GM19467 (cell line): ENCODE measurements at regions not wholly inside any gene's neighbourhood (a gene's known extent, or its start where the extent isn't known, plus 50 kb on each side); places are given as distances from the start of the nearest gene placed in this dataset.
"Not testable (repeated sequence)": the region's sequence is repeated elsewhere in the genome, so short reads cannot be mapped to it uniquely, and the experiment has no call there.

Experiments used
- ATAC-seq: cut with Tn5 transposase; IDR thresholded peaks from one replicate; pipeline ENCODE4 v1.9.1; 2021; ENCODE audit warnings: mild to moderate bottlenecking, moderate library complexity; ENCODE audit not compliant: unreplicated experiment

- no peak for ATAC-seq
These were observed 1483.6 kb upstream of the SEL1L start for GRCh38 chr14:83017296-83017695.

GRCh38 chr14:83019744-83020414 is 1486.2 kb upstream of the SEL1L start:
- ATAC-seq = no peak

- ATAC-seq = no peak
These were observed 1487.7 kb upstream of the SEL1L start for GRCh38 chr14:83021323-83021722.

GRCh38 chr14:83023369-83023768 is 1489.7 kb upstream of the SEL1L start:
- ATAC-seq = no peak

- ATAC-seq = no peak
These were observed 1507.6 kb upstream of the SEL1L start for GRCh38 chr14:83041224-83041623.

- ATAC-seq = no peak
These were observed 1509.2 kb upstream of the SEL1L start for GRCh38 chr14:83042858-83043257.

GRCh38 chr14:83044001-83044400 is 1510.3 kb upstream of the SEL1L start:
- ATAC-seq = no peak

GRCh38 chr14:83047059-83047830 is 1513.6 kb upstream of the SEL1L start:
- ATAC-seq = no peak

GRCh38 chr14:83053022-83053710 is 1519.5 kb upstream of the SEL1L start:
- ATAC-seq = no peak

- no peak for ATAC-seq
These were observed 1524.4 kb upstream of the SEL1L start for GRCh38 chr14:83058068-83058467.

- ATAC-seq = peak; percentile 63
These were observed 1538.3 kb upstream of the SEL1L start for GRCh38 chr14:83071888-83072501.

GRCh38 chr14:83085136-83085535 is 1551.5 kb upstream of the SEL1L start:
- no peak for ATAC-seq

- no peak for ATAC-seq
These were observed 1552.1 kb upstream of the SEL1L start for GRCh38 chr14:83085725-83086124.

- not testable (repeated sequence) for ATAC-seq
These were observed 1558.6 kb upstream of the SEL1L start for GRCh38 chr14:83091991-83092956.

- no peak for ATAC-seq
These were observed 1562.4 kb upstream of the SEL1L start for GRCh38 chr14:83096092-83096491.

GRCh38 chr14:83101846-83102245 is 1568.2 kb upstream of the SEL1L start:
- ATAC-seq = no peak

- no peak for ATAC-seq
These were observed 1584.4 kb upstream of the SEL1L start for GRCh38 chr14:83118029-83118428.

GRCh38 chr14:83120187-83120586 is 1586.5 kb upstream of the SEL1L start:
- ATAC-seq = no peak

GRCh38 chr14:83126076-83126475 is 1592.4 kb upstream of the SEL1L start:
- ATAC-seq = no peak

GRCh38 chr14:83128783-83129182 is 1595.1 kb upstream of the SEL1L start:
- ATAC-seq = no peak
